Posterior vena cava (tissue), 2 donors: ENCODE measurements at regions not wholly inside any gene's neighbourhood (a gene's known extent, or its start where the extent isn't known, plus 50 kb on each side); places are given as distances from the start of the nearest gene placed in this dataset.
"Not testable (repeated sequence)": the region's sequence is repeated elsewhere in the genome, so short reads cannot be mapped to it uniquely, and the experiment has no call there.

Source experiments
- DNase-seq: peaks from one replicate; pipeline ENCODE4 v3.0.0-alpha.2; 2020; ENCODE audit warnings: low spot score
- intact Hi-C, 2 donors: fragments of 100-400 bp; cut with DNase I; formaldehyde crosslinking; loops; one replicate each; pipeline versions ENCODE4 v1.14.1 to v1.14.2; 2022 to 2023
- donor health status: DM: yes; HTN: yes; CAD: no.
- donor health status: DM: yes; HTN: yes; CAD: no.

GRCh38 chr10:120103738-120104560, 211.4 kb downstream of the SEC23IP start:
- intact Hi-C loops: no loop called here
- no peak for DNase-seq

- DNase-seq: no peak
- intact Hi-C loops: no loop called here
These were observed 212.5 kb downstream of the SEC23IP start for GRCh38 chr10:120105001-120105400.

- no peak for DNase-seq
- intact Hi-C loops: no loop called here
These were observed 213.0 kb downstream of the SEC23IP start for GRCh38 chr10:120105492-120105891.

- intact Hi-C loops: no loop called here
- no peak for DNase-seq
These were observed 216.4 kb downstream of the SEC23IP start for GRCh38 chr10:120108916-120109315.

- DNase-seq, intact Hi-C loops: not testable (repeated sequence)
These were observed 217.2 kb downstream of the SEC23IP start for GRCh38 chr10:120109725-120110124.

GRCh38 chr10:120110196-120110595, 217.7 kb downstream of the SEC23IP start:
- no peak for DNase-seq
- intact Hi-C loops: no loop called here

GRCh38 chr10:120111628-120112027, 219.1 kb downstream of the SEC23IP start:
- DNase-seq: no peak
- intact Hi-C loops: no loop called here

GRCh38 chr10:120112809-120113208, 220.3 kb downstream of the SEC23IP start:
- no peak for DNase-seq
- intact Hi-C loops: no loop called here

GRCh38 chr10:120115959-120116358, 223.4 kb downstream of the SEC23IP start:
- DNase-seq: no peak
- intact Hi-C loops: no loop called here

- DNase-seq: no peak
- intact Hi-C loops: no loop called here
These were observed 229.2 kb downstream of the SEC23IP start for GRCh38 chr10:120121768-120122167.

GRCh38 chr10:120131183-120131582, 238.7 kb downstream of the SEC23IP start:
- intact Hi-C loops: no loop called here
- no peak for DNase-seq

GRCh38 chr10:120132811-120133210, 240.3 kb downstream of the SEC23IP start:
- intact Hi-C loops: no loop called here

GRCh38 chr10:120138689-120139088, 246.2 kb downstream of the SEC23IP start:
- intact Hi-C loops: no loop called here
- DNase-seq: no peak

More at GRCh38 chr10:120132811-120133210, 240.3 kb downstream of the SEC23IP start:
- DNase-seq: no peak

GRCh38 chr10:120145107-120145506, 252.6 kb downstream of the SEC23IP start:
- intact Hi-C loops: loop anchor here in 1 of 2 donors (2.0 kb wide), 1 partner anchor 58 kb away; no protein-coding TSS in a partner anchor

GRCh38 chr10:120156614-120157274, 264.2 kb downstream of the SEC23IP start:
- DNase-seq: no peak
- intact Hi-C loops: no loop called here

More at GRCh38 chr10:120145107-120145506, 252.6 kb downstream of the SEC23IP start:
- DNase-seq: no peak

GRCh38 chr10:120161111-120161510, 268.6 kb downstream of the SEC23IP start:
- DNase-seq: no peak
- intact Hi-C loops: no loop called here

GRCh38 chr10:120162471-120162870, 269.9 kb downstream of the SEC23IP start:
- intact Hi-C loops: no loop called here
- DNase-seq: no peak

- intact Hi-C loops: no loop called here
These were observed 279.8 kb downstream of the SEC23IP start for GRCh38 chr10:120172356-120172755.

GRCh38 chr10:120174491-120174890, 282.0 kb downstream of the SEC23IP start:
- intact Hi-C loops: no loop called here

More at GRCh38 chr10:120172356-120172755, 279.8 kb downstream of the SEC23IP start:
- no peak for DNase-seq

GRCh38 chr10:120177330-120177729, 279.7 kb upstream of the PLPP4 start:
- no peak for DNase-seq
- intact Hi-C loops: no loop called here

More at GRCh38 chr10:120174491-120174890, 282.0 kb downstream of the SEC23IP start:
- DNase-seq: no peak
